ENCODE measurements at regions not wholly inside any gene's neighbourhood (a gene's known extent, or its start where the extent isn't known, plus 50 kb on each side); places are given as distances from the start of the nearest gene placed in this dataset.

DNA sequence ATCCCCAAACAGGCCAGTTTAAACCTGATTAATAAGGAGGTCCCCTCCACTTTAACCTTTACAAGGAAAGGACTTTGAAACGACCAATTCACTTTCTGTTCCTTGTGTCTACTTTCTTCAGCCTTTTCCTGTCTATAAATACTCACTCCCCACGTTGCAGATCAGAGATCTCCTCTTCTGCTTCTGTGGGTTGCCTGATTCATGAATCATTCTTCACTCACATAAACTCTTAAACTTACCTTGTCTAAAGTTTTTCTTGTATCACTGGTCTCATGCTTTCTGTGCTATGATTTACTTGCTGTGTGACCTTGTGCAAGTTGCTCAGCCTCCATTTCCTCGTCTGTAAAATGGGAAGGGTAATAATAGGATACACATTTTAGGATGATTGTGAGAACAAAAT lies 236.1 kb downstream of the QDPR start:
- Histone ChIP-seq H3K9ac (ENCODE audit: low read depth, low read length) (no peak overlapping the region), H3K27me3 (ENCODE audit: insufficient read depth, low read length) (no peaks in the 10 kb centered on the region)
- WGBS = 86% methylated on average over 3 of the region's 3 CpGs

DNA sequence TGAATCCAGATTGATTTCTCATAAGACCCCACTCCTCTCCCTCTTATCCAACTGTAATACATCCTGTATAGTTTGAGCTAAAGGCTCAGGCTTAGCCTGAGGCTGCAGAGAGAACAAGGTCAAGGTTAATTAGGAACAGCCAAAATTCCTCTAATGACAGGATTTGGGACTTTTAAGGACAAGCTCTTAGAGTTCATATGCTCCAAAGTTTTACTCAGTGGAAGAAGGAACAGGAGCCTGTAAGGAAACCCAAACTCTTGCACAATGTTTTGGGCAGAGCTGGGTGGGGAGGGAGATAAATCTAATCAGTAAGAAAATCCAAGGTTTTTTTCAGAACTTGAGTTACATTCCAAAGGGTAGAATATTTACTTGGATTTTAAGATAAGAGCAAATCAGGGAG lies 238.8 kb downstream of the QDPR start:
- H3K4me3 ChIP-seq (ENCODE audit: low read length) = no peak overlapping the region
- no peaks in the 10 kb centered on the region for H3K27me3 ChIP-seq (ENCODE audit: insufficient read depth, low read length)
- H3K27ac ChIP-seq (ENCODE audit: low read depth, low read length) = no peak overlapping the region
- no peaks in the 10 kb centered on the region for H3K4me1 ChIP-seq (ENCODE audit: insufficient read depth, low read length)
- H3K9me3 ChIP-seq (ENCODE audit: insufficient read depth, low read depth, low read length) = no peaks in the 10 kb centered on the region
- H3K9ac ChIP-seq (ENCODE audit: low read depth, low read length) = no peak overlapping the region
- H3K36me3 ChIP-seq (ENCODE audit: insufficient read depth, low read length) = no peaks in the 10 kb centered on the region

More for the DNA sequence above, 236.1 kb downstream of the QDPR start:
- Histone ChIP-seq H3K27ac (ENCODE audit: low read depth, low read length) (no peak overlapping the region), H3K4me3 (ENCODE audit: low read length) (no peak overlapping the region), H3K36me3 (ENCODE audit: insufficient read depth, low read length) (no peaks in the 10 kb centered on the region), H3K4me1 (ENCODE audit: insufficient read depth, low read length) (no peaks in the 10 kb centered on the region), H3K9me3 (ENCODE audit: insufficient read depth, low read depth, low read length) (no peaks in the 10 kb centered on the region)

DNA sequence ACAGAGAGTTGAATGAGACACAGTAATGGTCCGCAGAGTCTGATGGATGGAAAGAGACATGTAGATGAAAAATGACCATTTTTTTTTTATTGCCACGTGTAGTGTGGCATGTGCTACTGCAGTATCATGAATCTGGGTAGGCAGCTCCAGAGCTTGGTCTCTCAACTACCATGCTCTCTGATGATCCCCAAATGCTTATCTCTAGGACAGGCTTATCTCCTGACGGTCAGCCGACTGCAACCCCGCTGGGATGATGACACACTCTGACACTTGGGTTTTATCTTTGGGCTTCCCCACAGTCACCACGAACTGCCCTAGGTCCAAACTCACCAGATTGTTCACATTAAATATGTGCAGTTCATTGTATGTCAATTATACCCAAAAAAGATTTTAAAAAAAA lies 239.7 kb downstream of the QDPR start:
- Histone ChIP-seq H3K9ac (ENCODE audit: low read depth, low read length) (no peak overlapping the region), H3K4me3 (ENCODE audit: low read length) (no peak overlapping the region), H3K27ac (ENCODE audit: low read depth, low read length) (no peak overlapping the region), H3K27me3 (ENCODE audit: insufficient read depth, low read length) (no peaks in the 10 kb centered on the region), H3K4me1 (ENCODE audit: insufficient read depth, low read length) (no peaks in the 10 kb centered on the region), H3K36me3 (ENCODE audit: insufficient read depth, low read length) (no peaks in the 10 kb centered on the region), H3K9me3 (ENCODE audit: insufficient read depth, low read depth, low read length) (no peaks in the 10 kb centered on the region)
- WGBS = 86% methylated on average over 6 of the region's 6 CpGs

DNA sequence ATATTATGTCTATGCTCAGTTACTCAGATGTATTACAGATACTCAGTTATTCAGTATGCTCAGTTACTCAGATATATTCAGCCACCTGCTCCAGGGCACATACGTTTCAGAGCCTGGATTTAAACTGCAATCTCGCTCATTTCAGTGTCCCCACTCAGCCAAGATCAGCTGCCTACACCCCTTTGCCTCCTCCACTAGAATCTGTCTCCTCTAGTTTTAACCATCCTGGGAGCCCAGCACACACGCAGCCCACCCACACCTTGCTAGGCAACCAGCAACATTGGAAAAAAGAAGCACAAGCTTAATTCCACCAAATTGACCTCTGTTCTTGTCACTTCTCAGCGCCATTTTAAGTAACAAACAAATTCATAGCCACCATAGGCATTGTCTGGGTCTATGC lies 246.2 kb downstream of the QDPR start:
- no peaks in the 10 kb centered on the region for H3K9me3 ChIP-seq (ENCODE audit: insufficient read depth, low read depth, low read length)
- H3K36me3 ChIP-seq (ENCODE audit: insufficient read depth, low read length) = no peaks in the 10 kb centered on the region
- H3K4me3 ChIP-seq (ENCODE audit: low read length) = no peak overlapping the region
- no peak overlapping the region for H3K9ac ChIP-seq (ENCODE audit: low read depth, low read length)
- H3K27me3 ChIP-seq (ENCODE audit: insufficient read depth, low read length) = no peaks in the 10 kb centered on the region
- H3K4me1 ChIP-seq (ENCODE audit: insufficient read depth, low read length) = no peaks in the 10 kb centered on the region
- WGBS = 90% methylated on average over 4 of the region's 4 CpGs
- no peak overlapping the region for H3K27ac ChIP-seq (ENCODE audit: low read depth, low read length)

DNA sequence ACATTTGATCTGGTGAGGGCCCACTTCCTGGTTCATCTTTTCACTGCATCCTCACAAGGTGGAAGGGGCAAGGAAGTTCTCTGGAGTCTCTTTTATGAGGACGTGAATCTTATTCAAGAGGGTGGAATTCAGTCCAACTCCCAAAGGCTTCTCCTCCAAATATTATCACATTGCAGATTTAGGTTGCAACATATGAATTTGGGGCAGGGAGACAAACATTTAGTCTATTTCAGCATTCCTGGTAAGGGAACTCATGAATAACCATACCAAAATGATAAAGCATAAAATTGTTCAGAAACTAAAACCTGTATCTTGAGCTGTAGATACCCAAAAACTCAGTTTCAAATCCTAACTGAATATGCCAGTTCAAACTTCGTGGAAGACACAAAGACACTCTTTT lies 246.8 kb downstream of the QDPR start:
- H3K36me3 ChIP-seq (ENCODE audit: insufficient read depth, low read length) = no peaks in the 10 kb centered on the region
- no peaks in the 10 kb centered on the region for H3K27me3 ChIP-seq (ENCODE audit: insufficient read depth, low read length)
- no peak overlapping the region for H3K9ac ChIP-seq (ENCODE audit: low read depth, low read length)
- no peaks in the 10 kb centered on the region for H3K4me1 ChIP-seq (ENCODE audit: insufficient read depth, low read length)
- H3K4me3 ChIP-seq (ENCODE audit: low read length) = no peak overlapping the region
- no peak overlapping the region for H3K27ac ChIP-seq (ENCODE audit: low read depth, low read length)
- WGBS = 88% methylated on average over 1 of the region's 2 CpGs
- H3K9me3 ChIP-seq (ENCODE audit: insufficient read depth, low read depth, low read length) = no peaks in the 10 kb centered on the region

DNA sequence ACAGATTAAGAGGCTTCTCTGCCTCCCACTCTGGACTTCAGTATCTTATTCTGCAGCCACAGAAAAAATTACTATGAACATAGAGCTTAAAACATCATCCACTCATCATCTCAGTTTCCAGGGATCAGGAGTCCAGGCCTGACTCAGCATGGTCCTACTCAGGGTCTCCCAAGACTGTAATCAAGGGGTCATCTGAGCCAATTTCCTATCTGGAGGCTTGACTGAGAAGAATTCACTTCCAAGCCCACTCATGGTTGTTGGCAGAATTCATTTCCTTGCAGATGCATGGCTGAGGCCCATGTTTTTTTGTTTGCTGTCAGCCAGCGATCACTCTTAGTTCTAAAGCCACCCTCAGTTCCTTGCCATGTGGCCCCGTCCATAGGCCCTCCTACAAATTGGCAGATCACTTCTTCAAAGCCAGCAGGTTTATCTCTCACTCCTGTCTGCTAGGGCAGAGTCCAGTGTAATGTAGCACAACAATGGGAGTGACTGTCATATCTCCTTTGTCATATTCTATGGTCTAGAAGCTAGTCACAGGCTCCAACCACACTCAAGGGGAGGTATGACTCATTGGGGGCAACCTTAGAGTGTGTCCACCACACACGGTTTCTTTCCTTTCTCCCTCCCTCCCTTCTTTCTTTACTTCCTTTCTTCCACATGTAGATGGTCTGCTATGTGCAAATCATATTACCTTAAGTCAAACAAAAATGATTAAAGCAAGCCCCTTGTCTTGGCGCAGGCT lies 251.6 kb downstream of the QDPR start:
- no peaks in the 10 kb centered on the region for H3K9me3 ChIP-seq (ENCODE audit: insufficient read depth, low read depth, low read length)
- no peaks in the 10 kb centered on the region for H3K27me3 ChIP-seq (ENCODE audit: insufficient read depth, low read length)
- H3K9ac ChIP-seq (ENCODE audit: low read depth, low read length) = no peak overlapping the region
- H3K4me1 ChIP-seq (ENCODE audit: insufficient read depth, low read length) = no peaks in the 10 kb centered on the region
- 92% methylated on average over 4 of the region's 4 CpGs for WGBS
- H3K36me3 ChIP-seq (ENCODE audit: insufficient read depth, low read length) = no peaks in the 10 kb centered on the region
- no peak overlapping the region for H3K27ac ChIP-seq (ENCODE audit: low read depth, low read length)
- H3K4me3 ChIP-seq (ENCODE audit: low read length) = no peak overlapping the region

DNA sequence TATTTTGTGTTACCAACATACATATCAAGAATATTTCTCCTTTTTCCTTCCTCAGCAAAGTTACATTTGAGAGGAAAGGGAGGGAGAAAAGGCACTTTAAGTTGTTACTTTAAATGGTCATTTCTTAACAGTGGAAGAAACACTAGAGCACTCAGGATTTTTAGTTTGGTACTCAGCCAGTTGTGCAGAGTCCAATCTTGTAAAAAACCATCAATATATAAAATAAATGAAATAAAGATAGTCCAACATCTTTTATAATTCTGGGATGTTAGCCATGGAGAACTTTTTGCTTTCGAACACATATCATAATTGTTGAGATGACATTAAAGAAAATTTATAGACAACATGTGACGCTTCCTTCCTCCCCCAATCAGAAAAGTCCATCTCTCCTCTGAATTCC lies 253.8 kb downstream of the QDPR start:
- Histone ChIP-seq H3K9me3 (ENCODE audit: insufficient read depth, low read depth, low read length) (no peaks in the 10 kb centered on the region), H3K4me1 (ENCODE audit: insufficient read depth, low read length) (no peaks in the 10 kb centered on the region), H3K4me3 (ENCODE audit: low read length) (no peak overlapping the region), H3K36me3 (ENCODE audit: insufficient read depth, low read length) (no peaks in the 10 kb centered on the region), H3K27me3 (ENCODE audit: insufficient read depth, low read length) (no peaks in the 10 kb centered on the region), H3K27ac (ENCODE audit: low read depth, low read length) (no peak overlapping the region), H3K9ac (ENCODE audit: low read depth, low read length) (no peak overlapping the region)
- 90% methylated on average over 2 of the region's 2 CpGs for WGBS

DNA sequence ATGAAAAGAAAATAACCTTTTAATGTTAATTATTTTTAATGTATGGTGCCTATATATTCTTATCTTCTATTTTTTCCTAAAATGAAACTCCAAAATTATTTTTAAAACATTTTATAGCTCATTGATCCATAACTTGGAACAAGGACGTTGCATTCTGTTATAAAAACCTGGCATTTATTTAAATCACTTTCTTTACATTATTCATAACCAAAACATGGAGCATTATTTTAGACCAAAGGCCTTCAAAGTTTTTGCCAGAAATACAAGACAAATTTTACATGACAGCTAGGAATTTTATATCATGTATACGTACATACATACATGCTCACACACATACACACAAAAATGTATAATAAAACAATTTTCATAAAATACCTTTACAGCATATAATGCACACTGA lies 259.8 kb downstream of the QDPR start:
- Histone ChIP-seq H3K36me3 (ENCODE audit: insufficient read depth, low read length) (no peaks in the 10 kb centered on the region), H3K4me3 (ENCODE audit: low read length) (no peak overlapping the region), H3K27me3 (ENCODE audit: insufficient read depth, low read length) (no peaks in the 10 kb centered on the region), H3K9ac (ENCODE audit: low read depth, low read length) (no peak overlapping the region), H3K9me3 (ENCODE audit: insufficient read depth, low read depth, low read length) (no peaks in the 10 kb centered on the region), H3K27ac (ENCODE audit: low read depth, low read length) (no peak overlapping the region), H3K4me1 (ENCODE audit: insufficient read depth, low read length) (no peaks in the 10 kb centered on the region)
- WGBS = 97% methylated on average over 2 of the region's 2 CpGs

DNA sequence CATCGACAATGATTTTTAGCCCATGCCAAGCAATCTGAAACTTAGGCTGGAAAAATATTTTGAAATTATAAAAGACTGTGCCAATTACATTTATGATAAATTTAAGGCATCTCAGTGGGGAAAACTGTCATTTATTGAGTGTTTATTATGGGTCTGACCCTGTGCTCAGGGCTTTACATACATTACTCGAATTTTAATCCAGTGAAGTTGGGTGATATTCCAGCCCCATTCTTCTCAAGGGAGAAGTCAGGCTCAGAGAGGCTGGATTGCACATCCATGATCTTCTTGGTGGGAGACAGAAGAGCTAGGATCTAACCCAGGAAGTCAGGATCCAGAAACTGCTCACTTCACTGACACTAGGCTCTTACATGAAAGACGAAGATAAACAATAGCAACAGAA lies 260.8 kb downstream of the QDPR start:
- H3K36me3 ChIP-seq (ENCODE audit: insufficient read depth, low read length) = no peaks in the 10 kb centered on the region
- no peak overlapping the region for H3K4me3 ChIP-seq (ENCODE audit: low read length)
- 95% methylated on average over 3 of the region's 3 CpGs for WGBS
- H3K4me1 ChIP-seq (ENCODE audit: insufficient read depth, low read length) = no peaks in the 10 kb centered on the region
- H3K27me3 ChIP-seq (ENCODE audit: insufficient read depth, low read length) = no peaks in the 10 kb centered on the region
- no peak overlapping the region for H3K27ac ChIP-seq (ENCODE audit: low read depth, low read length)
- no peaks in the 10 kb centered on the region for H3K9me3 ChIP-seq (ENCODE audit: insufficient read depth, low read depth, low read length)
- H3K9ac ChIP-seq (ENCODE audit: low read depth, low read length) = no peak overlapping the region

DNA sequence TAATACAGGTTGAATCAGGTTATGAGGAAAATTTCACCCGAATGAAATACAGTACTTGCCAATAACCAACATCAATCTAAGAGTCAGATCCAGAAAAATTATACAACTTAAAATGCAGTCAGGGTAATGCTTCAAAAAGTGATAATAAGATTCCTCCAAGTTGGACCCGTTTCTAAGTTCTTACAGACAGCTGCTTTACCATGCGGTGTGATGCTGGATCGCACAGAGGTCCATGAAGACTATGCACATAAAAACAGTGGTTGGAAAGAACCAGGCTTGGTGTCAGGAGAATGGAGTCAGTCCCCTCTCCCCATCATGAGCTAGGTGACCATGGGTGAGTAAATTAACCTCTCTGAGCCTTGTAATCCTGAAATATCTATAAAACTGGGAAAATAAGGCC lies 261.3 kb downstream of the QDPR start:
- Histone ChIP-seq H3K9me3 (ENCODE audit: insufficient read depth, low read depth, low read length) (no peaks in the 10 kb centered on the region), H3K9ac (ENCODE audit: low read depth, low read length) (no peak overlapping the region), H3K4me1 (ENCODE audit: insufficient read depth, low read length) (no peaks in the 10 kb centered on the region), H3K27me3 (ENCODE audit: insufficient read depth, low read length) (no peaks in the 10 kb centered on the region), H3K4me3 (ENCODE audit: low read length) (no peak overlapping the region), H3K27ac (ENCODE audit: low read depth, low read length) (no peak overlapping the region), H3K36me3 (ENCODE audit: insufficient read depth, low read length) (no peaks in the 10 kb centered on the region)
- 93% methylated on average over 3 of the region's 4 CpGs for WGBS

DNA sequence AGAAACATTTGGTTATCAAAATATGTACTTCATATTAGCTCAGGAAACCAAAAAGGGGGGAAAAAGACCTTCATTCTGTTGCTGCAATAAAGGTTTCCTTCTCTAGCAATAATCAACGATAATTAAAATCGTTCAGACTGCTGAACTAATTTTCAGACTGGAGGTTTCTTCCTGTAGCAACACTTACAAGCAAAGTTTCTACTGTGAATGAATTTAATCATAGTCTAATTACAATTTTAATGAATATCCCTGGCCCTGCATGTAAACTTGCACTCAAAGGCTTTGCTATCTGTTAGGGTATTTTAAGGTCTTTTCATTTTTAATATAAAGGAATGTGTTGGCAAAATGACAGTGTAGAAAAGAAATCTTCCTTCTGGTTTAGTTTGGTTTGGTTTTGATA lies 265.2 kb downstream of the QDPR start:
- Histone ChIP-seq H3K27me3 (ENCODE audit: insufficient read depth, low read length) (no peaks in the 10 kb centered on the region), H3K9me3 (ENCODE audit: insufficient read depth, low read depth, low read length) (no peaks in the 10 kb centered on the region), H3K4me1 (ENCODE audit: insufficient read depth, low read length) (peaks cover 3% of the 10 kb centered on the region; the same call in 1 of the 2 replicates), H3K27ac (ENCODE audit: low read depth, low read length) (no peak overlapping the region), H3K4me3 (ENCODE audit: low read length) (no peak overlapping the region), H3K9ac (ENCODE audit: low read depth, low read length) (no peak overlapping the region), H3K36me3 (ENCODE audit: insufficient read depth, low read length) (no peaks in the 10 kb centered on the region)
- 100% methylated on average over 2 of the region's 2 CpGs for WGBS

DNA sequence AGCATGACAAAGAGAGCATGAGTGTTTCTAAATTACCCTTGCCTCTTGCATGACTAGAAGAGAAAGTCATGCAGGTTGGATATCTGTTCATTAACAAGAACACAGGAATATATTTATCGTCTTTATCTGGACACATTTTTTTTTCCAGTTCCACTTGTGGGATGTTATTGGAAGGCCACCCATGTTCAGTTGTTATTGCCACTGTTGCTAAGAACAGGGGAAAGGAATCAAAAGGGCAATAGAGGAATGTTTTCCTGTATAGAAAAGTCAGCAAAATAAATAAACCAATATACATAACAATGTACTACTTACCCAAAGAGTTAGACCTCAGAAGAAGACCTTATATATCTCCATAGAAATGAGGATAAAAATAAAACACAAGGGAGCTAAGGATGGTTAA lies 270.1 kb downstream of the QDPR start:
- WGBS = 75% methylated on average over 1 of the region's 1 CpG
- no peaks in the 10 kb centered on the region for H3K9me3 ChIP-seq (ENCODE audit: insufficient read depth, low read depth, low read length)
- peaks cover 6% of the 10 kb centered on the region; the same call in 1 of the 2 replicates for H3K4me1 ChIP-seq (ENCODE audit: insufficient read depth, low read length)

More for the DNA sequence above, 270.1 kb downstream of the QDPR start:
- Histone ChIP-seq H3K27ac (ENCODE audit: low read depth, low read length) (no peak overlapping the region), H3K27me3 (ENCODE audit: insufficient read depth, low read length) (no peaks in the 10 kb centered on the region), H3K36me3 (ENCODE audit: insufficient read depth, low read length) (no peaks in the 10 kb centered on the region), H3K4me3 (ENCODE audit: low read length) (no peak overlapping the region), H3K9ac (ENCODE audit: low read depth, low read length) (no peak overlapping the region)
